B cell (primary cell): ENCODE measurements at regions not wholly inside any gene's neighbourhood (a gene's known extent, or its start where the extent isn't known, plus 50 kb on each side); places are given as distances from the start of the nearest gene placed in this dataset.

Experiments used
- ATAC-seq: fragments of 200-7000 bp; cut with Tn5 transposase; one replicate; pipeline ENCODE4 v1.10.0; 2021; ENCODE audit warnings: low read depth, mild to moderate bottlenecking, moderate number of reproducible peaks, moderate library complexity
- CTCF ChIA-PET: fragments of 350-600 bp; sonication (Branson Sonifier 250); formaldehyde crosslinking; loops from one replicate; lab custom pipeline; 2021; ENCODE audit warnings: antibody characterized with exemption, inconsistent platforms; lab: Charles Lee
- POLR2A ChIA-PET: fragments of 350-600 bp; sonication (Branson Sonifier 250); formaldehyde crosslinking; loops from one replicate; lab custom pipeline; 2021; ENCODE audit warnings: antibody characterized with exemption; lab: Charles Lee
- DNase-seq: peaks from one replicate; pipeline ENCODE4 v3.0.0; 2013
- H2AFZ ChIP-seq: 2 replicates; pipeline ENCODE4 v1.6.1; 2012; ENCODE audit warnings: mild to moderate bottlenecking, low read depth, low read length; ENCODE audit not compliant: insufficient read depth, poor library complexity, severe bottlenecking
- H3K27ac ChIP-seq, 2 donors: 1 replicate in 1 of 2; 2 replicates in 1 of 2; pipeline ENCODE4 v1.5.1; 2012 to 2013; ENCODE audit warnings: low read length in 2 of 2, mild to moderate bottlenecking in 2 of 2, moderate library complexity in 1 of 2
- H3K27me3 ChIP-seq, 4 experiments: fragments of 200-600 bp in 1 of 4; sonication (generic) in 1 of 4; replicated peaks in 1 of 4; 1 replicate in 2 of 4; 2 replicates in 2 of 4; pipeline versions ENCODE4 v1.6.1 to v1.7.0; 2013 to 2016; ENCODE audit warnings: low read length in 3 of 4, mild to moderate bottlenecking in 2 of 4, mixed read lengths in 1 of 4, moderate library complexity in 1 of 4; ENCODE audit not compliant: insufficient read depth in 4 of 4, control insufficient read depth in 3 of 4; ENCODE audit errors: control extremely low read depth in 1 of 4
- H3K36me3 ChIP-seq, 2 experiments: replicated peaks in 1 of 2; 1 replicate in 1 of 2; 2 replicates in 1 of 2; pipeline versions ENCODE4 v1.6.1 to v1.7.1; 2013; ENCODE audit warnings: low read length in 1 of 2; ENCODE audit not compliant: insufficient read depth in 2 of 2, control insufficient read depth in 1 of 2; ENCODE audit errors: control extremely low read depth in 1 of 2, extremely low read depth in 1 of 2
- H3K4me1 ChIP-seq, 2 donors: fragments of 200-600 bp in 1 of 2; sonication (generic) in 1 of 2; 1 replicate in 1 of 2; 2 replicates in 1 of 2; pipeline versions ENCODE4 v1.5.1 to v1.6.1; 2013 to 2017; ENCODE audit warnings: low read length in 2 of 2; ENCODE audit not compliant: control insufficient read depth in 2 of 2, insufficient read depth in 2 of 2
- H3K4me2 ChIP-seq: replicated peaks from 2 replicates; pipeline ENCODE3; 2012; ENCODE audit warnings: mild to moderate bottlenecking, low read depth, low read length; ENCODE audit not compliant: poor library complexity, severe bottlenecking
- H3K4me3 ChIP-seq, 5 experiments: fragments of 200-600 bp in 1 of 5; sonication (generic) in 1 of 5; 1 replicate in 3 of 5; 2 replicates in 2 of 5; pipeline versions ENCODE4 v1.5.1 to v1.7.0; 2011 to 2016; ENCODE audit warnings: low read length in 4 of 5, mild to moderate bottlenecking in 4 of 5, low read depth in 2 of 5, control low read depth in 1 of 5, moderate library complexity in 1 of 5; ENCODE audit not compliant: insufficient read depth in 1 of 5; ENCODE audit errors: control extremely low read depth in 1 of 5, extremely low read depth in 1 of 5
- H3K79me2 ChIP-seq: fragments of 200-600 bp; sonication (generic); one replicate; pipeline ENCODE4 v1.6.0; 2016; ENCODE audit warnings: low read length; ENCODE audit not compliant: control insufficient read depth, insufficient read depth
- H3K9ac ChIP-seq: fragments of 200-600 bp; sonication (generic); 2 replicates; pipeline ENCODE4 v1.6.1; 2017; ENCODE audit warnings: mild to moderate bottlenecking, low read length, moderate library complexity
- H3K9me3 ChIP-seq, 3 donors: one replicate each; pipeline versions ENCODE4 v1.6.1 to v1.7.1; 2013; ENCODE audit warnings: low read length in 2 of 3; ENCODE audit not compliant: control insufficient read depth in 2 of 3, insufficient read depth in 1 of 3; ENCODE audit errors: control extremely low read depth in 1 of 3
- H4K20me1 ChIP-seq: 2 replicates; pipeline ENCODE4 v1.6.0; 2012; ENCODE audit warnings: mild to moderate bottlenecking, low read length; ENCODE audit not compliant: insufficient read depth, control insufficient read depth, poor library complexity, severe bottlenecking
- H3K27ac Mint-ChIP-seq: one replicate; pipeline ENCODE4 v1.8.0; 2021; ENCODE audit warnings: mixed read lengths
- H3K27me3 Mint-ChIP-seq: one replicate; pipeline ENCODE4 v1.8.0; 2021; ENCODE audit warnings: mixed read lengths
- H3K4me1 Mint-ChIP-seq: one replicate; pipeline ENCODE4 v1.8.0; 2021; ENCODE audit warnings: mixed read lengths
- H3K4me3 Mint-ChIP-seq: one replicate; pipeline ENCODE4 v1.8.0; 2021; ENCODE audit warnings: mixed read lengths
- H3K9me3 Mint-ChIP-seq: one replicate; pipeline ENCODE4 v1.8.0; 2022; ENCODE audit warnings: mixed read lengths; ENCODE audit not compliant: insufficient read depth
- EZH2 ChIP-seq: IDR thresholded peaks from 2 replicates; pipeline ENCODE4 v1.6.1; 2012; ENCODE audit warnings: borderline replicate concordance, low read depth, mild to moderate bottlenecking, moderate library complexity, low read length; ENCODE audit not compliant: insufficient read depth, poor library complexity, severe bottlenecking
- WGBS: methylation state at CpG from one replicate; pipeline ENCODE4 v1.1.5; 2013; ENCODE audit warnings: missing lambda C conversion rate; ENCODE audit not compliant: insufficient coverage; 5-methylcytosine and 5-hydroxymethylcytosine counted together
- intact Hi-C: fragments of 100-400 bp; cut with micrococcal nuclease; formaldehyde crosslinking; loops from one replicate; pipeline ENCODE4 v1.10.0; 2022
- TF ChIP-seq, protein P1 (sequence below): fragments of 200-600 bp; IDR thresholded peaks from one replicate; pipeline ENCODE4 v1.8.0; 2022; ENCODE audit warnings: antibody characterized with exemption, mild to moderate bottlenecking

GRCh38 chr3:191743283-191743682, 282.3 kb downstream of the PYDC2 start:
- ChIA-PET POLR2A (no interaction called here), CTCF (no interaction called here)
- peaks cover 2% of the 10 kb centered on the region for H3K9me3 Mint-ChIP-seq
- H3K27ac Mint-ChIP-seq = no peak overlapping the region
- Histone ChIP-seq H3K9ac (no peak overlapping the region), H3K4me2 (no peak overlapping the region), H3K27ac (no peak overlapping the region), H3K4me3 (no peak overlapping the region), H3K79me2 (no peaks in the 10 kb centered on the region), H3K27me3 (no peaks in the 10 kb centered on the region), H3K4me1 (no peaks in the 10 kb centered on the region), H3K9me3 (peaks cover 1 to 10% (median 4%) of the 10 kb centered on the region in 3 donors), H2AFZ (no peak overlapping the region), H3K36me3 (no peaks in the 10 kb centered on the region), H4K20me1 (no peaks in the 10 kb centered on the region)
- no peaks in the 10 kb centered on the region for H3K27me3 Mint-ChIP-seq
- intact Hi-C loops = no loop called here
- DNase-seq (no peak), ATAC-seq (no peak)
- no peak for TF ChIP-seq EZH2
- TF ChIP-seq, protein P1, sequence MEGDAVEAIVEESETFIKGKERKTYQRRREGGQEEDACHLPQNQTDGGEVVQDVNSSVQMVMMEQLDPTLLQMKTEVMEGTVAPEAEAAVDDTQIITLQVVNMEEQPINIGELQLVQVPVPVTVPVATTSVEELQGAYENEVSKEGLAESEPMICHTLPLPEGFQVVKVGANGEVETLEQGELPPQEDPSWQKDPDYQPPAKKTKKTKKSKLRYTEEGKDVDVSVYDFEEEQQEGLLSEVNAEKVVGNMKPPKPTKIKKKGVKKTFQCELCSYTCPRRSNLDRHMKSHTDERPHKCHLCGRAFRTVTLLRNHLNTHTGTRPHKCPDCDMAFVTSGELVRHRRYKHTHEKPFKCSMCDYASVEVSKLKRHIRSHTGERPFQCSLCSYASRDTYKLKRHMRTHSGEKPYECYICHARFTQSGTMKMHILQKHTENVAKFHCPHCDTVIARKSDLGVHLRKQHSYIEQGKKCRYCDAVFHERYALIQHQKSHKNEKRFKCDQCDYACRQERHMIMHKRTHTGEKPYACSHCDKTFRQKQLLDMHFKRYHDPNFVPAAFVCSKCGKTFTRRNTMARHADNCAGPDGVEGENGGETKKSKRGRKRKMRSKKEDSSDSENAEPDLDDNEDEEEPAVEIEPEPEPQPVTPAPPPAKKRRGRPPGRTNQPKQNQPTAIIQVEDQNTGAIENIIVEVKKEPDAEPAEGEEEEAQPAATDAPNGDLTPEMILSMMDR = no peak
- H3K4me1 Mint-ChIP-seq = no peaks in the 10 kb centered on the region
- WGBS = 84% methylated on average over 11 of the region's 11 CpGs
- H3K4me3 Mint-ChIP-seq = no peak overlapping the region

GRCh38 chr3:191750618-191751017, 289.7 kb downstream of the PYDC2 start:
- H2AFZ ChIP-seq = no peak overlapping the region
- DNase-seq = no peak
- ChIA-PET POLR2A (no interaction called here), CTCF (no interaction called here)
- Mint-ChIP-seq H3K4me3 (no peak overlapping the region), H3K27me3 (peaks cover 5% of the 10 kb centered on the region), H3K4me1 (no peaks in the 10 kb centered on the region), H3K9me3 (no peaks in the 10 kb centered on the region), H3K27ac (no peak overlapping the region)
- no peak for ATAC-seq
- no peaks in the 10 kb centered on the region for H3K27me3 ChIP-seq
- H4K20me1 ChIP-seq = no peaks in the 10 kb centered on the region
- no peaks in the 10 kb centered on the region for H3K9me3 ChIP-seq
- no peak overlapping the region for H3K27ac ChIP-seq
- no peak overlapping the region for H3K4me3 ChIP-seq
- H3K9ac ChIP-seq = no peak overlapping the region
- intact Hi-C loops = no loop called here
- no peak overlapping the region for H3K4me2 ChIP-seq
- WGBS = no CpG with 5 or more reads among the region's 3 CpGs
- no peaks in the 10 kb centered on the region for H3K4me1 ChIP-seq
- H3K79me2 ChIP-seq = no peaks in the 10 kb centered on the region
- TF ChIP-seq EZH2 = no peak
- TF ChIP-seq, protein P1 = no peak
- no peaks in the 10 kb centered on the region for H3K36me3 ChIP-seq
